SJCRH30 (cell line): ENCODE measurements at regions not wholly inside any gene's neighbourhood (a gene's known extent, or its start where the extent isn't known, plus 50 kb on each side); places are given as distances from the start of the nearest gene placed in this dataset.
"Not testable (repeated sequence)": the region's sequence is repeated elsewhere in the genome, so short reads cannot be mapped to it uniquely, and the experiment has no call there.

ENCODE experiments used
- DNase-seq, 2 experiments: peaks; one replicate each; pipeline ENCODE4 v3.0.0-alpha.2; 2015 to 2020
- H3K27ac ChIP-seq: fragments of 250-450 bp; sonication (Bioruptor Pico); 2 replicates; pipeline ENCODE4 v1.5.1; 2020; ENCODE audit warnings: mild to moderate bottlenecking, moderate library complexity
- H3K27me3 ChIP-seq: fragments of 250-450 bp; sonication (Bioruptor Pico); 2 replicates; pipeline ENCODE4 v1.5.1; 2020; ENCODE audit warnings: mild to moderate bottlenecking, moderate library complexity
- H3K36me3 ChIP-seq: fragments of 250-450 bp; sonication (Bioruptor Pico); 2 replicates; pipeline ENCODE4 v1.5.1; 2020; ENCODE audit warnings: mild to moderate bottlenecking, moderate library complexity
- H3K4me1 ChIP-seq: fragments of 250-450 bp; sonication (Bioruptor Pico); 2 replicates; pipeline ENCODE4 v1.5.1; 2020; ENCODE audit warnings: mild to moderate bottlenecking, moderate library complexity
- H3K4me3 ChIP-seq: fragments of 250-450 bp; sonication (Bioruptor Pico); 2 replicates; pipeline ENCODE4 v1.5.1; 2020; ENCODE audit warnings: mild to moderate bottlenecking, moderate library complexity
- H3K9me3 ChIP-seq: fragments of 250-450 bp; sonication (Bioruptor Pico); replicated peaks from 2 replicates; pipeline ENCODE4 v1.5.1; 2020; ENCODE audit warnings: mild to moderate bottlenecking, moderate library complexity

- no peaks in the 10 kb centered on the region for H3K9me3 ChIP-seq
- no peak overlapping the region for H3K4me3 ChIP-seq
- no peak for DNase-seq
- peaks cover 30% of the 10 kb centered on the region for H3K4me1 ChIP-seq
- H3K27ac ChIP-seq: no peak overlapping the region
- no peaks in the 10 kb centered on the region for H3K36me3 ChIP-seq
- no peaks in the 10 kb centered on the region for H3K27me3 ChIP-seq
These were observed 338.5 kb downstream of the GADD45G start for GRCh38 chr9:89943309-89943708.

- peaks cover 30% of the 10 kb centered on the region for H3K4me1 ChIP-seq
- H3K4me3 ChIP-seq: no peak overlapping the region
- H3K9me3 ChIP-seq: no peaks in the 10 kb centered on the region
- no peaks in the 10 kb centered on the region for H3K27me3 ChIP-seq
- H3K36me3 ChIP-seq: no peaks in the 10 kb centered on the region
- H3K27ac ChIP-seq: no peak overlapping the region
- no peak for DNase-seq
These were observed 338.9 kb downstream of the GADD45G start for GRCh38 chr9:89943728-89944127.

GRCh38 chr9:89945133-89945532, 340.3 kb downstream of the GADD45G start:
- H3K27ac ChIP-seq: no peak overlapping the region
- DNase-seq: no peak
- no peaks in the 10 kb centered on the region for H3K36me3 ChIP-seq
- peaks cover 25% of the 10 kb centered on the region for H3K4me1 ChIP-seq
- H3K9me3 ChIP-seq: no peaks in the 10 kb centered on the region
- no peaks in the 10 kb centered on the region for H3K27me3 ChIP-seq
- no peak overlapping the region for H3K4me3 ChIP-seq

- Histone ChIP-seq H3K4me3 (no peak overlapping the region), H3K27ac (no peak overlapping the region), H3K4me1 (peaks cover 16% of the 10 kb centered on the region), H3K36me3 (no peaks in the 10 kb centered on the region), H3K9me3 (no peaks in the 10 kb centered on the region), H3K27me3 (no peaks in the 10 kb centered on the region)
- DNase-seq: no peak
These were observed 341.9 kb downstream of the GADD45G start for GRCh38 chr9:89946741-89947140.

- DNase-seq: no peak
- peaks cover 4% of the 10 kb centered on the region for H3K4me1 ChIP-seq
- H3K27ac ChIP-seq: no peak overlapping the region
- H3K4me3 ChIP-seq: no peak overlapping the region
- H3K36me3 ChIP-seq: no peaks in the 10 kb centered on the region
- no peaks in the 10 kb centered on the region for H3K9me3 ChIP-seq
- no peaks in the 10 kb centered on the region for H3K27me3 ChIP-seq
These were observed 344.3 kb downstream of the GADD45G start for GRCh38 chr9:89949111-89949510.

GRCh38 chr9:89951675-89952074, 346.9 kb downstream of the GADD45G start:
- DNase-seq: no peak
- no peaks in the 10 kb centered on the region for H3K27me3 ChIP-seq
- peaks cover 16% of the 10 kb centered on the region for H3K4me1 ChIP-seq
- no peaks in the 10 kb centered on the region for H3K9me3 ChIP-seq
- no peak overlapping the region for H3K4me3 ChIP-seq
- H3K36me3 ChIP-seq: no peaks in the 10 kb centered on the region
- no peak overlapping the region for H3K27ac ChIP-seq

GRCh38 chr9:89952401-89952800, 347.6 kb downstream of the GADD45G start:
- H3K27me3 ChIP-seq: no peaks in the 10 kb centered on the region
- DNase-seq: no peak
- H3K9me3 ChIP-seq: no peaks in the 10 kb centered on the region
- H3K4me3 ChIP-seq: no peak overlapping the region
- no peaks in the 10 kb centered on the region for H3K36me3 ChIP-seq
- no peak overlapping the region for H3K27ac ChIP-seq
- peaks cover 23% of the 10 kb centered on the region for H3K4me1 ChIP-seq

- H3K27ac ChIP-seq, H3K36me3 ChIP-seq: not testable (repeated sequence)
These were observed 348.5 kb downstream of the GADD45G start for GRCh38 chr9:89953263-89953662.

GRCh38 chr9:89953824-89954615, 349.2 kb downstream of the GADD45G start:
- H3K4me3 ChIP-seq: no peak overlapping the region
- peak; percentile 75 to 86 for DNase-seq
- H3K9me3 ChIP-seq: no peaks in the 10 kb centered on the region
- H3K4me1 ChIP-seq: peaks cover 29% of the 10 kb centered on the region
- no peak overlapping the region for H3K27ac ChIP-seq
- H3K36me3 ChIP-seq: no peaks in the 10 kb centered on the region
- H3K27me3 ChIP-seq: no peaks in the 10 kb centered on the region

More at GRCh38 chr9:89953263-89953662, 348.5 kb downstream of the GADD45G start:
- not testable (repeated sequence) for DNase-seq, H3K4me3 ChIP-seq, H3K27me3 ChIP-seq, H3K9me3 ChIP-seq
- H3K4me1 ChIP-seq: peaks cover 29% of the 10 kb centered on the region

GRCh38 chr9:89955144-89955543, 350.3 kb downstream of the GADD45G start:
- no peak for DNase-seq
- Histone ChIP-seq H3K9me3 (no peaks in the 10 kb centered on the region), H3K4me1 (peaks cover 29% of the 10 kb centered on the region), H3K4me3 (no peak overlapping the region), H3K36me3 (no peaks in the 10 kb centered on the region), H3K27me3 (no peaks in the 10 kb centered on the region), H3K27ac (no peak overlapping the region)

- Histone ChIP-seq H3K4me1 (peaks cover 32% of the 10 kb centered on the region), H3K27ac (no peak overlapping the region), H3K9me3 (no peaks in the 10 kb centered on the region), H3K36me3 (no peaks in the 10 kb centered on the region), H3K27me3 (no peaks in the 10 kb centered on the region), H3K4me3 (no peak overlapping the region)
- DNase-seq: no peak
These were observed 350.8 kb downstream of the GADD45G start for GRCh38 chr9:89955626-89956025.

- Histone ChIP-seq H3K4me3 (no peak overlapping the region), H3K27ac (no peak overlapping the region), H3K9me3 (no peaks in the 10 kb centered on the region), H3K4me1 (peaks cover 39% of the 10 kb centered on the region), H3K36me3 (no peaks in the 10 kb centered on the region), H3K27me3 (no peaks in the 10 kb centered on the region)
- no peak for DNase-seq
These were observed 351.5 kb downstream of the GADD45G start for GRCh38 chr9:89956331-89956730.

- Histone ChIP-seq H3K36me3 (no peaks in the 10 kb centered on the region), H3K4me1 (peaks cover 45% of the 10 kb centered on the region), H3K4me3 (no peak overlapping the region), H3K27ac (no peak overlapping the region), H3K27me3 (no peaks in the 10 kb centered on the region), H3K9me3 (no peaks in the 10 kb centered on the region)
- DNase-seq: peak; percentile 54 to 71
These were observed 352.1 kb downstream of the GADD45G start for GRCh38 chr9:89956907-89957306.

- H3K4me3 ChIP-seq: no peak overlapping the region
These were observed 353.3 kb downstream of the GADD45G start for GRCh38 chr9:89958086-89958485.

GRCh38 chr9:89961616-89962341, 357.0 kb downstream of the GADD45G start:
- Histone ChIP-seq H3K4me3 (peak overlapping the region; percentile 17), H3K4me1 (peaks cover 37% of the 10 kb centered on the region), H3K27ac (peak overlapping the region; percentile 83), H3K9me3 (no peaks in the 10 kb centered on the region), H3K27me3 (no peaks in the 10 kb centered on the region), H3K36me3 (no peaks in the 10 kb centered on the region)
- DNase-seq: peak; percentile 89 to 92

More at GRCh38 chr9:89958086-89958485, 353.3 kb downstream of the GADD45G start:
- Histone ChIP-seq H3K9me3 (no peaks in the 10 kb centered on the region), H3K36me3 (no peaks in the 10 kb centered on the region), H3K27ac (no peak overlapping the region), H3K27me3 (no peaks in the 10 kb centered on the region), H3K4me1 (peaks cover 54% of the 10 kb centered on the region)
- DNase-seq: no peak
